A673 (cell line): ENCODE measurements at regions not wholly inside any gene's neighbourhood (a gene's known extent, or its start where the extent isn't known, plus 50 kb on each side); places are given as distances from the start of the nearest gene placed in this dataset.
A peak's percentile ranks its signal among the peaks of the same experiment; 100 is the strongest.

Source experiments
- BruUV-seq: library from RNA; stranded (reverse); fragments of 400-500 nt; replicated peaks from 2 replicates; lab custom pipeline; 2021; lab: Mats Ljungman, UMichigan
- CTCF ChIA-PET: fragments of 300-600 bp; sonication (Branson Sonifier 250); formaldehyde crosslinking; loops from one replicate; lab custom pipeline; 2022; ENCODE audit warnings: antibody characterized with exemption; lab: Charles Lee
- POLR2A ChIA-PET: fragments of 300-600 bp; sonication (Branson Sonifier 250); formaldehyde crosslinking; loops from one replicate; lab custom pipeline; 2022; ENCODE audit warnings: antibody characterized with exemption; ENCODE audit not compliant: low non-redundant PET; lab: Charles Lee
- DNase-seq: peaks from one replicate; pipeline ENCODE4 v3.0.0-alpha.2; 2015; ENCODE audit warnings: low spot score
- H3K27ac ChIP-seq: fragments of 200-600 bp; sonication (generic); 2 replicates; pipeline ENCODE4 v1.5.1; 2016; ENCODE audit warnings: mixed run types, low read depth, mild to moderate bottlenecking, mixed read lengths, antibody characterized with exemption, low read length; ENCODE audit not compliant: poor library complexity, severe bottlenecking
- H3K27me3 ChIP-seq: fragments of 200-600 bp; sonication (generic); replicated peaks from 2 replicates; pipeline ENCODE4 v1.6.1; 2017; ENCODE audit warnings: mixed run types, low read depth, mild to moderate bottlenecking, mixed read lengths, antibody characterized with exemption, low read length; ENCODE audit not compliant: insufficient read depth, poor library complexity
- H3K36me3 ChIP-seq: fragments of 200-600 bp; sonication (generic); 2 replicates; pipeline ENCODE4 v1.6.1; 2016; ENCODE audit warnings: mixed run types, mild to moderate bottlenecking, mixed read lengths, antibody characterized with exemption, low read length; ENCODE audit not compliant: insufficient read depth, poor library complexity, severe bottlenecking
- H3K4me1 ChIP-seq: fragments of 200-600 bp; sonication (generic); 2 replicates; pipeline ENCODE4 v1.6.1; 2017; ENCODE audit warnings: mixed run types, mild to moderate bottlenecking, mixed read lengths, antibody characterized with exemption, low read length; ENCODE audit not compliant: insufficient read depth, poor library complexity, severe bottlenecking
- H3K4me3 ChIP-seq: fragments of 200-600 bp; sonication (generic); 2 replicates; pipeline ENCODE4 v1.5.1; 2016; ENCODE audit warnings: low read depth, mixed run types, mild to moderate bottlenecking, mixed read lengths, low read length; ENCODE audit not compliant: poor library complexity, severe bottlenecking
- H3K9me3 ChIP-seq: fragments of 200-600 bp; sonication (generic); 2 replicates; pipeline ENCODE4 v1.6.1; 2016; ENCODE audit warnings: mixed run types, low read depth, mild to moderate bottlenecking, mixed read lengths, antibody characterized with exemption, low read length; ENCODE audit not compliant: poor library complexity, severe bottlenecking
- CTCF ChIP-seq: fragments of 300-800, 200-600 bp; sonication (generic); conservative IDR thresholded peaks from 2 replicates; pipeline ENCODE4 v1.5.1; 2017; ENCODE audit warnings: low read depth, mild to moderate bottlenecking, antibody characterized with exemption, low read length, moderate library complexity, mixed read lengths
- EZH2 ChIP-seq: fragments of 200-600 bp; sonication (generic); IDR thresholded peaks from 2 replicates; pipeline ENCODE4 v1.6.1; 2017; ENCODE audit warnings: borderline replicate concordance, low read depth, mild to moderate bottlenecking, mixed read lengths, antibody characterized with exemption, low read length; ENCODE audit not compliant: poor library complexity, severe bottlenecking
- intact Hi-C: fragments of 100-400 bp; cut with micrococcal nuclease; formaldehyde crosslinking; loops from one replicate; pipeline ENCODE4 v1.10.0; 2022; ENCODE audit not compliant: unreplicated experiment

GRCh38 chr7:114084002-114084471 is 165.2 kb upstream of the PPP1R3A start:
- intact Hi-C loops = loop anchor here (5.0 to 10.0 kb wide), 7 partner anchors 323 to 1831 kb away; no protein-coding TSS in a partner anchor
- Histone ChIP-seq H3K4me3 (peak overlapping the region; percentile 52), H3K36me3 (no peaks in the 10 kb centered on the region), H3K4me1 (peaks cover 13% of the 10 kb centered on the region), H3K27me3 (peaks cover 99% of the 10 kb centered on the region), H3K27ac (no peak overlapping the region), H3K9me3 (no peaks in the 10 kb centered on the region)
- no peak for TF ChIP-seq EZH2
- DNase-seq = peak; percentile 2
- CTCF ChIA-PET = interaction anchor here (0.7 kb wide), 1 partner anchor 348 kb away, joined by 3 read pairs; no protein-coding TSS in a partner anchor
- POLR2A ChIA-PET = no interaction called here
- no TSS peak for BruUV-seq

DNA sequence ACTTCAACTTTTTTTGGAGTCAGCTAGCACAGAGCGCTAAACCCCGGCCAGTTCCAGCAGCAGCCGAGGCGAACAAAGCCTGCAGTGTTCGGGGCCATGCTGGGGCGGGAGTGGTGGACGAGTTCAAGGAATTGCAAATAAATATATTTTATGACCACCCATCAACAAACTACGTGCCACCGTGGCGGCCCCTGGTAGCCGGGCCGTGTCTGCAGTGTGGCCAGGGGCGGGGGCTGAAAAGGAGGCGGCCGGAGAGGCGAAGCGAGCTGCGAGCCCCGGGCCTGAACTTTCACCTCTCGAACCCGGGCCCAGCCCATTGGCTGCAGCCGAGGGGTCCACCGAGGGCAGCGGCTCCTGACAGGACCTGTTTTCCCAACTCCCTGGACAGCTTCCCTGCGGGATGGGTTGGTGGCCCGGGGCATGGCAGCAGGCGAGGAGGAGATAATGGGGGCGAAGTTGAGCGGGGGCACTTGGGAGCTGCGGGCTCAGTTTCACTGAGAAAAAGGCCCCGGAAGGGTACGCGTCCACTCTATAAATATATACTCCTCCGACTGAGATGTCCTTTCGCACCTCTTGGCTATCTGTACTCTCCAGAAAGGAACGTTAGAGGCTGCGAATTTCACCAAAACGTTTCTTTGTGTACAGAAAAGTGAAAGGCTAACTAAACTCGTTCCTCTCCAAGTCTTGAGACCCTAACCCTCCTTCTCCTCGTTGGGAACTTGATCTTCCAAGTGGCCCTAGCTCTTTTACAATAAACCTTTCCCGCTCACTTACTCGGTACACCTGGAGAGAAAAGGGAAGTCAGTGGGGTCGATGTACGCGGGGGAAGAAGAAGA is 164.6 kb upstream of the PPP1R3A start:
- Histone ChIP-seq H3K27me3 (peaks cover 99% of the 10 kb centered on the region), H3K36me3 (no peaks in the 10 kb centered on the region), H3K4me1 (peaks cover 13% of the 10 kb centered on the region), H3K4me3 (no peak overlapping the region), H3K27ac (no peak overlapping the region), H3K9me3 (no peaks in the 10 kb centered on the region)
- POLR2A ChIA-PET = no interaction called here
- TF ChIP-seq CTCF (no peak), EZH2 (peak; percentile 20)
- CTCF ChIA-PET = interaction anchor here (0.7 kb wide), 1 partner anchor 349 kb away, joined by 3 read pairs; no protein-coding TSS in a partner anchor
- no TSS peak for BruUV-seq
- intact Hi-C loops = loop anchor here (5.0 to 10.0 kb wide), 7 partner anchors 324 to 1831 kb away; no protein-coding TSS in a partner anchor
- DNase-seq = no peak

- Histone ChIP-seq H3K36me3 (no peaks in the 10 kb centered on the region), H3K4me1 (peaks cover 13% of the 10 kb centered on the region), H3K27me3 (peaks cover 99% of the 10 kb centered on the region), H3K9me3 (no peaks in the 10 kb centered on the region), H3K4me3 (no peak overlapping the region), H3K27ac (no peak overlapping the region)
- BruUV-seq = no TSS peak
- no peak for TF ChIP-seq EZH2
- CTCF ChIA-PET = interaction anchor here (1.4 kb wide), 1 partner anchor 581 kb away, joined by 13 read pairs; no protein-coding TSS in a partner anchor
- peak; percentile 12 for DNase-seq
- intact Hi-C loops = loop anchor here (5.0 to 10.0 kb wide), 7 partner anchors 325 to 1832 kb away; no protein-coding TSS in a partner anchor
- POLR2A ChIA-PET = no interaction called here
Observed at GRCh38 chr7:114082642-114083165, 163.9 kb upstream of the PPP1R3A start.
